Thyroid gland (tissue), 4 donors: ENCODE measurements at regions not wholly inside any gene's neighbourhood (a gene's known extent, or its start where the extent isn't known, plus 50 kb on each side); places are given as distances from the start of the nearest gene placed in this dataset.
A peak's percentile ranks its signal among the peaks of the same experiment; 100 is the strongest.

ENCODE experiments used
- DNase-seq, 2 donors: peaks; one replicate each; pipeline ENCODE4 v3.0.0-alpha.2; 2019
- H3K27ac ChIP-seq, 3 donors: fragments of 200-600 bp; sonication (generic); 1 replicate in 2 of 3; 2 replicates in 1 of 3; pipeline ENCODE4 v1.5.1; 2016 to 2019; ENCODE audit warnings: mild to moderate bottlenecking in 1 of 3, moderate library complexity in 1 of 3
- H3K27me3 ChIP-seq: fragments of 200-600 bp; sonication (generic); one replicate; pipeline ENCODE4 v1.5.1; 2019
- H3K36me3 ChIP-seq, 2 donors: fragments of 200-600 bp; sonication (generic); one replicate each; pipeline ENCODE4 v1.5.1; 2016 to 2019
- H3K4me1 ChIP-seq, 2 donors: fragments of 200-600 bp; sonication (generic); one replicate each; pipeline ENCODE4 v1.5.1; 2017 to 2019
- H3K4me3 ChIP-seq, 3 donors: fragments of 200-600 bp; sonication (generic); replicated peaks in 1 of 3; 1 replicate in 2 of 3; 2 replicates in 1 of 3; pipeline ENCODE4 v1.5.1; 2016; ENCODE audit warnings: mild to moderate bottlenecking in 1 of 3
- H3K9me3 ChIP-seq: fragments of 200-600 bp; sonication (generic); one replicate; pipeline ENCODE4 v1.5.1; 2017
- POLR2A ChIP-seq, 2 donors: fragments of 450-650 bp; IDR thresholded peaks; one replicate each; pipeline ENCODE4 v1.6.1; 2017; ENCODE audit warnings: antibody characterized with exemption in 2 of 2, mild to moderate bottlenecking in 2 of 2, moderate library complexity in 1 of 2
- WGBS, 2 donors: methylation state at CpG; one replicate each; pipeline ENCODE4 v1.1.5; 2017; 5-methylcytosine and 5-hydroxymethylcytosine counted together
- intact Hi-C: fragments of 100-400 bp; cut with DNase I; formaldehyde crosslinking; loops from one replicate; pipeline ENCODE4 v1.15.1; 2023
- TF ChIP-seq, protein P1 (sequence below), 6 experiments: fragments of 200-600 bp in 3 of 6; fragments of 450-650 bp in 3 of 6; sonication (generic) in 3 of 6; IDR thresholded peaks; one replicate each; pipeline ENCODE4 v1.5.1; 2016 to 2019; ENCODE audit warnings: antibody characterized with exemption in 6 of 6, mild to moderate bottlenecking in 2 of 6, inconsistent platforms in 1 of 6, moderate library complexity in 1 of 6

GRCh38 chr20:53678315-53678989 is 84.8 kb upstream of the ZNF217 start:
- no peaks in the 10 kb centered on the region for H3K36me3 ChIP-seq
- no peaks in the 10 kb centered on the region for H3K27me3 ChIP-seq
- peak overlapping the region in 2 of 3 donors; percentile 66 to 76 for H3K27ac ChIP-seq
- peaks cover 22 to 26% of the 10 kb centered on the region in 2 donors for H3K4me1 ChIP-seq
- TF ChIP-seq POLR2A (IDR thresholded peaks at IDR 0.05) = no peak
- TF ChIP-seq, protein P1, sequence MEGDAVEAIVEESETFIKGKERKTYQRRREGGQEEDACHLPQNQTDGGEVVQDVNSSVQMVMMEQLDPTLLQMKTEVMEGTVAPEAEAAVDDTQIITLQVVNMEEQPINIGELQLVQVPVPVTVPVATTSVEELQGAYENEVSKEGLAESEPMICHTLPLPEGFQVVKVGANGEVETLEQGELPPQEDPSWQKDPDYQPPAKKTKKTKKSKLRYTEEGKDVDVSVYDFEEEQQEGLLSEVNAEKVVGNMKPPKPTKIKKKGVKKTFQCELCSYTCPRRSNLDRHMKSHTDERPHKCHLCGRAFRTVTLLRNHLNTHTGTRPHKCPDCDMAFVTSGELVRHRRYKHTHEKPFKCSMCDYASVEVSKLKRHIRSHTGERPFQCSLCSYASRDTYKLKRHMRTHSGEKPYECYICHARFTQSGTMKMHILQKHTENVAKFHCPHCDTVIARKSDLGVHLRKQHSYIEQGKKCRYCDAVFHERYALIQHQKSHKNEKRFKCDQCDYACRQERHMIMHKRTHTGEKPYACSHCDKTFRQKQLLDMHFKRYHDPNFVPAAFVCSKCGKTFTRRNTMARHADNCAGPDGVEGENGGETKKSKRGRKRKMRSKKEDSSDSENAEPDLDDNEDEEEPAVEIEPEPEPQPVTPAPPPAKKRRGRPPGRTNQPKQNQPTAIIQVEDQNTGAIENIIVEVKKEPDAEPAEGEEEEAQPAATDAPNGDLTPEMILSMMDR (IDR thresholded peaks at IDR 0.05) = no peak
- H3K9me3 ChIP-seq = no peaks in the 10 kb centered on the region
- DNase-seq = no peak
- intact Hi-C loops = no loop called here
- 76 to 85% methylated on average over 7 of the region's 7 CpGs for WGBS, 2 donors
- no peak overlapping the region for H3K4me3 ChIP-seq

DNA sequence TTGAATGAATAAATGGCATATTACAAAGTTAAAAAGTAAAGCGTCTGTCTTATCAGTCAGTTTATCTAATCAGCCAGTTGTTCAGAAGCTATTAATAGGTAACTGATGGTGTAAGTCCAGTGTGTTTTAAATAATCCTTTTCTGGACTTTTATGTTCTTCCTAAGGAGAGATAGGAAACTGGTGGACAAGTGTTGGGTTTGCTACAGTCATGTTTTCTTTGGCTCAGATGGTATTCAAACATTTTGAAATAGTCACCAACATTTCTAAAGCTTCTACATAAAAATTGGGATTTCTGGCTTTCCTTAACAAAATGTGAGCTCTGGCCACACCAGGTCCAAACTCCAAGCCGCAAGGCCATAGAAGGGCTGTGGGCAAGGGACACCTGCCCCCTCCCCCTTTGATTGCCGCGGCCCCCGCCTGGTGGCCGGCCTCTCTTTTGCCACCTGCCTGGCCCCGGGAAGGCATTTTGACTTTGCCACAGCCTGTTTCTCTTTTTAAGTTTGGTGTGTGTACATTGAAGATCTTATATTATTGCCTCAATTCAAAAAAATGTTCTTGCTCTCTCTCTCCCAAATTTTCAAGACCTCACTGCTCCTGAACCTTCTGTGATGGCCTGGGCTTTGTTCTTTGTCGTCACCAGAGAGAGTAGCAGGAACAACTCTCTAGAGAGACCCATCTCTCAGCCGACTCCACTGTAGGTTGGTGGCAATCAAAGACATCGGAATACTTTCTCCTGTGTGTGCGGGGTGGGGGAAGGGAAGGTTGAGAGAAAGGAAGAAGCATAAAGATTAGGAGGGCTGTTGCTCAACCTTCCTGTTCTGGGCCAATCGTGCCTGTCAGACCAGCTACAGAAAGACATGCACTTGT is 84.0 kb upstream of the ZNF217 start:
- Histone ChIP-seq H3K4me1 (peaks cover 22 to 26% of the 10 kb centered on the region in 2 donors), H3K27me3 (no peaks in the 10 kb centered on the region), H3K4me3 (no peak overlapping the region), H3K36me3 (no peaks in the 10 kb centered on the region), H3K9me3 (no peaks in the 10 kb centered on the region), H3K27ac (peak overlapping the region; percentile 23 to 76 (median 66))
- TF ChIP-seq, protein P1 (IDR thresholded peaks at IDR 0.05) = peak in 1 of 6 experiments; percentile 18
- no peak for TF ChIP-seq POLR2A (IDR thresholded peaks at IDR 0.05)
- DNase-seq = peak; percentile 25 to 30
- intact Hi-C loops = no loop called here
- WGBS, 2 donors = 30 to 31% methylated on average over 12 of the region's 12 CpGs

- intact Hi-C loops = no loop called here
- Histone ChIP-seq H3K4me1 (peaks cover 19 to 26% of the 10 kb centered on the region in 2 donors), H3K4me3 (no peak overlapping the region), H3K9me3 (no peaks in the 10 kb centered on the region), H3K27ac (peak overlapping the region in 2 of 3 donors; percentile 66 to 76), H3K36me3 (no peaks in the 10 kb centered on the region), H3K27me3 (no peaks in the 10 kb centered on the region)
- DNase-seq = no peak
- 87% methylated on average over 8 of the region's 8 CpGs for WGBS, 2 donors
- TF ChIP-seq, protein P1 (IDR thresholded peaks at IDR 0.05) = no peak
- no peak for TF ChIP-seq POLR2A (IDR thresholded peaks at IDR 0.05)
Observed at GRCh38 chr20:53676987-53677386, 83.3 kb upstream of the ZNF217 start.

DNA sequence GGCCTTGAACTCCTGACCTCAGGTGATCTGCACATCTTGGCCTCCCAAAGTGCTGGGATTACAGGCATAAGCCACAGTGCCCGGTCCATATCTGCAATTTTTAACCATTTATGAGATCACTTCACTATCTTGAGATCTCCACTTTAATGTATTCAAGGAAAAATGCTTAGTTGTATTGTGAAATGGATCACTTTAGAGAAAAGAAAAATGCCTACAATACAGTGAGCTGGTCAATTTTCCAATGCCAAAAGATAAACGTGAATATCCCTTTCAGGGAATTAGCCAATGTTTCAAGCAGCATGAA is 82.8 kb upstream of the ZNF217 start:
- Histone ChIP-seq H3K4me1 (peaks cover 19 to 26% of the 10 kb centered on the region in 2 donors), H3K9me3 (no peaks in the 10 kb centered on the region), H3K27ac (peak overlapping the region in 2 of 3 donors; percentile 66 to 76), H3K36me3 (no peaks in the 10 kb centered on the region), H3K27me3 (no peaks in the 10 kb centered on the region), H3K4me3 (no peak overlapping the region)
- WGBS, 2 donors = 45 to 62% methylated on average over 2 of the region's 2 CpGs
- no peak for DNase-seq
- TF ChIP-seq, protein P1 (IDR thresholded peaks at IDR 0.05) = no peak
- no peak for TF ChIP-seq POLR2A (IDR thresholded peaks at IDR 0.05)
- intact Hi-C loops = no loop called here
